ENCODE measurements at regions not wholly inside any gene's neighbourhood (a gene's known extent, or its start where the extent isn't known, plus 50 kb on each side); places are given as distances from the start of the nearest gene placed in this dataset.

DNA sequence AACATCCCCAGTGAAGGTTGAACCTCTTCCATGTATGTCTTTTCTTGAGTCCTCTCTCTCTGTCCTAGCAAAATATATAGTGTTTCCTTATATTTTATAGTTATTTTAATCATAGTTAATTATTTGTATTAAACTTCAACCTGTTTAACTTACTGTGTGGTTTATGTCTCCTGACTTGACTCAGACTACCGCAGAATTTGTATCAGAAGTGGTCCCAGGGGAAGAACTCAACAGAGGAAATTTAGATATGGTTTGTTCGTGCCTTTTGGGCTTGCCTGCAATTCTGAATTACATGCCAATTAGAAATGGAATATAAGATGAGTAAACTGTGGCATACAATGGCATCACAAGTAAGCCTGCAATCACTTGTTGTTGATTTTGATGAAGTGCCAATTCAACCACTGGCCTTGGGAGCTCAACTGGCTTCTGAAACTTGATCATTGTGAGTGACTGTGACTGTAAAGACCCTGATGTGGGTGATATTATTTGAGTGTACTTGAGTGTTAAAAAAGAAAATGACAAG lies 1459.5 kb upstream of the PCDH20 start:
- TF ChIP-seq EGR1 (IDR thresholded peaks at IDR 0.05) (no peak), YY1 (IDR thresholded peaks at IDR 0.05; ENCODE audit: low read depth) (no peak), EP300 (IDR thresholded peaks at IDR 0.05; ENCODE audit: borderline replicate concordance) (no peak), NFIC (IDR thresholded peaks at IDR 0.05) (no peak), TAF1 (IDR thresholded peaks at IDR 0.05; ENCODE audit: low read depth) (no peak), TCF12 (IDR thresholded peaks at IDR 0.05; ENCODE audit: low read depth) (no peak), ZBTB7A (IDR thresholded peaks at IDR 0.05; ENCODE audit: low read depth) (no peak), CEBPB (IDR thresholded peaks at IDR 0.05) (no peak), FOXM1 (IDR thresholded peaks at IDR 0.05; ENCODE audit: borderline replicate concordance, low read depth) (no peak)
- TF ChIP-seq, protein P1, sequence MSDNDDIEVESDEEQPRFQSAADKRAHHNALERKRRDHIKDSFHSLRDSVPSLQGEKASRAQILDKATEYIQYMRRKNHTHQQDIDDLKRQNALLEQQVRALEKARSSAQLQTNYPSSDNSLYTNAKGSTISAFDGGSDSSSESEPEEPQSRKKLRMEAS (IDR thresholded peaks at IDR 0.05), result no peak
- TF ChIP-seq, protein P2, sequence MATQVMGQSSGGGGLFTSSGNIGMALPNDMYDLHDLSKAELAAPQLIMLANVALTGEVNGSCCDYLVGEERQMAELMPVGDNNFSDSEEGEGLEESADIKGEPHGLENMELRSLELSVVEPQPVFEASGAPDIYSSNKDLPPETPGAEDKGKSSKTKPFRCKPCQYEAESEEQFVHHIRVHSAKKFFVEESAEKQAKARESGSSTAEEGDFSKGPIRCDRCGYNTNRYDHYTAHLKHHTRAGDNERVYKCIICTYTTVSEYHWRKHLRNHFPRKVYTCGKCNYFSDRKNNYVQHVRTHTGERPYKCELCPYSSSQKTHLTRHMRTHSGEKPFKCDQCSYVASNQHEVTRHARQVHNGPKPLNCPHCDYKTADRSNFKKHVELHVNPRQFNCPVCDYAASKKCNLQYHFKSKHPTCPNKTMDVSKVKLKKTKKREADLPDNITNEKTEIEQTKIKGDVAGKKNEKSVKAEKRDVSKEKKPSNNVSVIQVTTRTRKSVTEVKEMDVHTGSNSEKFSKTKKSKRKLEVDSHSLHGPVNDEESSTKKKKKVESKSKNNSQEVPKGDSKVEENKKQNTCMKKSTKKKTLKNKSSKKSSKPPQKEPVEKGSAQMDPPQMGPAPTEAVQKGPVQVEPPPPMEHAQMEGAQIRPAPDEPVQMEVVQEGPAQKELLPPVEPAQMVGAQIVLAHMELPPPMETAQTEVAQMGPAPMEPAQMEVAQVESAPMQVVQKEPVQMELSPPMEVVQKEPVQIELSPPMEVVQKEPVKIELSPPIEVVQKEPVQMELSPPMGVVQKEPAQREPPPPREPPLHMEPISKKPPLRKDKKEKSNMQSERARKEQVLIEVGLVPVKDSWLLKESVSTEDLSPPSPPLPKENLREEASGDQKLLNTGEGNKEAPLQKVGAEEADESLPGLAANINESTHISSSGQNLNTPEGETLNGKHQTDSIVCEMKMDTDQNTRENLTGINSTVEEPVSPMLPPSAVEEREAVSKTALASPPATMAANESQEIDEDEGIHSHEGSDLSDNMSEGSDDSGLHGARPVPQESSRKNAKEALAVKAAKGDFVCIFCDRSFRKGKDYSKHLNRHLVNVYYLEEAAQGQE (IDR thresholded peaks at IDR 0.05; ENCODE audit: low read depth), result no peak
